ENCODE measurements at regions not wholly inside any gene's neighbourhood (a gene's known extent, or its start where the extent isn't known, plus 50 kb on each side); places are given as distances from the start of the nearest gene placed in this dataset.

DNA sequence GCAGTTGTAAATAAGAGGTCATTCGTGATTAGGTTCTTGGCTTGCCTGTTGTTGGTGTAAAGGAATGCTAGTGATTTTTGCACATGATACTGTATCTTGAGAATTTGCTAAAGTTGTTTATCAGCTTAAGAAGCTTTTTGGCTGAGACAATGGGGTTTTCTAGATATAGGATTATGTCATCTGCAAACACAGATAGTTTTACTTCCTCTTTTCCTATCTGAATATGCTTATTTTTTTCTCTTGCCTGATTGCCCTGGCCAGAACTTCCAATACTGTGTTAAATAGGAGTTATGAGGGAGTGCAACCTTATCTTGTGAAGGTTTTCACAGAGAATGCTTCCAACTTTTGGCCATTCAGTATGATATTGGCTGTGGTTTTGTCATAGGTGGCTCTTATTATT, 576.1 kb upstream of the RGS18 start:
- TF ChIP-seq CTCF (IDR thresholded peaks at IDR 0.05; ENCODE audit: poor library complexity) (no peak), EZH2phosphoT487 (IDR thresholded peaks at IDR 0.05; ENCODE audit: low read depth, severe bottlenecking, unreplicated experiment) (no peak), EZH2 (IDR thresholded peaks at IDR 0.05; ENCODE audit: borderline replicate concordance) (no peak)
- 50% methylated on average over 1 of the region's 1 CpG for WGBS (ENCODE audit: low lambda C conversion rate, missing lambda C conversion rate)
- Histone ChIP-seq H3K4me2 (no peak overlapping the region), H3K4me1 (ENCODE audit: insufficient read depth) (no peaks in the 10 kb centered on the region), H3K36me3 (replicated peaks; ENCODE audit: insufficient read depth, low read depth) (no peaks in the 10 kb centered on the region), H3K9me3 (ENCODE audit: low read depth) (no peaks in the 10 kb centered on the region), H2AFZ (no peak overlapping the region), H3K27me3 (no peaks in the 10 kb centered on the region), H3K9me2 (replicated peaks; ENCODE audit: insufficient read depth) (no peaks in the 10 kb centered on the region), H4K20me1 (ENCODE audit: insufficient read depth, poor library complexity, severe bottlenecking) (no peaks in the 10 kb centered on the region), H3K27ac (no peak overlapping the region), H3K4me3 (no peak overlapping the region), H3K79me2 (no peaks in the 10 kb centered on the region)
- DNase-seq (ENCODE audit: low spot score), result no peak

- WGBS (ENCODE audit: low lambda C conversion rate, missing lambda C conversion rate), result 71% methylated on average over 2 of the region's 2 CpGs
- Histone ChIP-seq H3K4me1 (ENCODE audit: insufficient read depth) (no peaks in the 10 kb centered on the region), H4K20me1 (ENCODE audit: insufficient read depth, poor library complexity, severe bottlenecking) (no peaks in the 10 kb centered on the region), H3K36me3 (replicated peaks; ENCODE audit: insufficient read depth, low read depth) (no peaks in the 10 kb centered on the region), H3K9me2 (replicated peaks; ENCODE audit: insufficient read depth) (no peaks in the 10 kb centered on the region), H3K27ac (no peak overlapping the region), H3K79me2 (no peaks in the 10 kb centered on the region), H3K27me3 (no peaks in the 10 kb centered on the region), H3K4me2 (no peak overlapping the region), H3K4me3 (no peak overlapping the region), H2AFZ (no peak overlapping the region), H3K9me3 (ENCODE audit: low read depth) (no peaks in the 10 kb centered on the region)
- TF ChIP-seq CTCF (IDR thresholded peaks at IDR 0.05; ENCODE audit: poor library complexity), result no peak
- TF ChIP-seq EZH2phosphoT487 (IDR thresholded peaks at IDR 0.05; ENCODE audit: low read depth, severe bottlenecking, unreplicated experiment), result no peak
- no peak for TF ChIP-seq EZH2 (IDR thresholded peaks at IDR 0.05; ENCODE audit: borderline replicate concordance)
- DNase-seq (ENCODE audit: low spot score), result no peak
These were observed 573.2 kb upstream of the RGS18 start for GRCh38 chr1:191585095-191585494.

DNA sequence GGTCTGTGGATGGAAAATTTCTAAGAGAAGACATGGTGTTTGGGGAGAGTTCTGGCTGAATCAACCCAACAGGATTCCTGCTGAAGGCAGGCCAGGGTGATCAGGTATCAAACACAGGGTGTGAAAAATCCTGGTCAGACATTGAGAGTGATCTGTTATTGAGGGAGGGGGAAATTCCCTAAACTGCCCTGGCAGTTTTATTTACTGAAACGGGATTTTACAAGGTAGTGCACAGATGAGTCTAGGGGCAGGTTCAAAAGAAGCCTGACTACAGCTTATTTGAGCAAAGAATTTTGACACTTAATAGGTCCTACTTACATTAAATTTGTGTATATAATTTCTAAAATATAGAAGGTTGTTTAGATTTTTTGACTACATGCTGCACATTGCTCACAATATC, 569.4 kb upstream of the RGS18 start:
- Histone ChIP-seq H3K9me2 (replicated peaks; ENCODE audit: insufficient read depth) (no peaks in the 10 kb centered on the region), H3K4me2 (no peak overlapping the region), H3K79me2 (no peaks in the 10 kb centered on the region), H3K27ac (no peak overlapping the region), H3K27me3 (no peaks in the 10 kb centered on the region), H3K4me3 (no peak overlapping the region), H2AFZ (no peak overlapping the region), H3K9me3 (ENCODE audit: low read depth) (no peaks in the 10 kb centered on the region), H4K20me1 (ENCODE audit: insufficient read depth, poor library complexity, severe bottlenecking) (no peaks in the 10 kb centered on the region), H3K36me3 (replicated peaks; ENCODE audit: insufficient read depth, low read depth) (no peaks in the 10 kb centered on the region), H3K4me1 (ENCODE audit: insufficient read depth) (no peaks in the 10 kb centered on the region)
- no peak for TF ChIP-seq EZH2 (IDR thresholded peaks at IDR 0.05; ENCODE audit: borderline replicate concordance)
- TF ChIP-seq CTCF (IDR thresholded peaks at IDR 0.05; ENCODE audit: poor library complexity), result no peak
- TF ChIP-seq EZH2phosphoT487 (IDR thresholded peaks at IDR 0.05; ENCODE audit: low read depth, severe bottlenecking, unreplicated experiment), result no peak
- no peak for DNase-seq (ENCODE audit: low spot score)
- 56% methylated on average over 1 of the region's 1 CpG for WGBS (ENCODE audit: low lambda C conversion rate, missing lambda C conversion rate)

- WGBS (ENCODE audit: low lambda C conversion rate, missing lambda C conversion rate), result 97% methylated on average over 4 of the region's 4 CpGs
- H2AFZ ChIP-seq, result no peak overlapping the region
- no peaks in the 10 kb centered on the region for H3K36me3 ChIP-seq (replicated peaks; ENCODE audit: insufficient read depth, low read depth)
- H3K4me1 ChIP-seq (ENCODE audit: insufficient read depth), result no peaks in the 10 kb centered on the region
- H4K20me1 ChIP-seq (ENCODE audit: insufficient read depth, poor library complexity, severe bottlenecking), result no peaks in the 10 kb centered on the region
- no peak overlapping the region for H3K4me3 ChIP-seq
- TF ChIP-seq CTCF (IDR thresholded peaks at IDR 0.05; ENCODE audit: poor library complexity) (no peak), EZH2phosphoT487 (IDR thresholded peaks at IDR 0.05; ENCODE audit: low read depth, severe bottlenecking, unreplicated experiment) (no peak), EZH2 (IDR thresholded peaks at IDR 0.05; ENCODE audit: borderline replicate concordance) (no peak)
- no peak overlapping the region for H3K27ac ChIP-seq
- no peaks in the 10 kb centered on the region for H3K9me3 ChIP-seq (ENCODE audit: low read depth)
- no peaks in the 10 kb centered on the region for H3K9me2 ChIP-seq (replicated peaks; ENCODE audit: insufficient read depth)
- DNase-seq (ENCODE audit: low spot score), result no peak
- no peaks in the 10 kb centered on the region for H3K79me2 ChIP-seq
- H3K27me3 ChIP-seq, result no peaks in the 10 kb centered on the region
- no peak overlapping the region for H3K4me2 ChIP-seq
These were observed 568.7 kb upstream of the RGS18 start for GRCh38 chr1:191589536-191589935.
